GM18868 (cell line): ENCODE measurements at regions not wholly inside any gene's neighbourhood (a gene's known extent, or its start where the extent isn't known, plus 50 kb on each side); places are given as distances from the start of the nearest gene placed in this dataset.
"Not testable (repeated sequence)": the region's sequence is repeated elsewhere in the genome, so short reads cannot be mapped to it uniquely, and the experiment has no call there.

Source experiments
- ATAC-seq: cut with Tn5 transposase; IDR thresholded peaks from one replicate; pipeline ENCODE4 v1.9.1; 2021; ENCODE audit warnings: mild to moderate bottlenecking, moderate library complexity; ENCODE audit not compliant: unreplicated experiment

DNA sequence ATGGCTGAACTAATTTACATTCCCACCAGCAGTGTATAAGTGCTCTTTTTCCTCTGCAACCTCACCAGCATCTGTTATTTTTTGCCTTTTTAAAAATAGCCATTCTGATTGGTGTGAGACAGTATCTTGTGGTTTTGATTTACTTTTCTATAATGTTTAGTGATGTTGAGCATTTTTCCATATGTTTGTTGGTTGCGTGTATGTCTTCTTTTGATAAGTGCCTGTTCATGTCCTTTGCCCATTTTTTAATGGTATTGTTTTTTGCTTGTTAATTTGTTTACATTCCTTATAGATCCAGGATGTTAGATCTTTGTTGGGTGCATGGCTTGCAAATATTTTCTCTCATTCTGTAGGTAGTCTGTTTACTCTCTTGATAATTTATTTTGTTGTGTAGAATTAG lies 169.9 kb downstream of the PRL start:
- no peak for ATAC-seq

DNA sequence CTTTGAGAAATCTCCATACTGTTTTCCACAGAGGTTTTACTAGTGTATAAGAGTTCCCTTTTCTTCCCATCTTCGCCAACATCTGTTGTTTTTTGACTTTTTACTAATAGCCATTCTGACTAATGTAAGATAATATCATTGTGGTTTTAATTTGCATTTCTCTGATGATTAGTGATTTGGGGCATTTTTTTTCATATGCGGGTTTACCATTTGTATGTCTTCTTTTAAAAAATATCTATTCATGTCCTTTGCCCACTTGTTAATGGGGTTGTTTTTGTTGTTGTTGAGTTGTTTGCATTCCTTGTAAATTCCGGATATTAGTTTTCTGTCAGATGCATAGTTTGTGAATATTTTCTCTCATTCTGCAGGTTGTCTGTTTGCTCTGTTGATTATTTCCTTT lies 167.1 kb downstream of the PRL start:
- no peak for ATAC-seq

DNA sequence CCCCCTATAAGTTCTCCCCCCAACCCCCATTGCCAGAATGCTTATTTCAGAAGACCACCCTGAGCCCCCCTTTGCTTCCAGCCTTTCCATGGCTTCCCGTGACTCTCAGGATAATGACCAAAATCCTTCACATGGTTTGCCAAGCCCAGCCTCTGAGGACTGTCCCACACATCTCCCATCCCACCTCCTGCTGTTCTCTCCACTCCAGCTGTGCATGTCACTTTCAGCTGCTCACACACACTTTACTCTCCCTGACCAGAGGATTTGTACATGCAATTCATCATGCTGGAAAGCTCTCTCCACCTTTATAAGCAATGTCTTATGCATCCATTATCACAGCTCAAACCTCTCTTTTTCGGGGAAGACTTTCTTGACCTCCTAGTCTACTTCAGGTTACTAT lies 164.2 kb downstream of the PRL start:
- ATAC-seq, result no peak

DNA sequence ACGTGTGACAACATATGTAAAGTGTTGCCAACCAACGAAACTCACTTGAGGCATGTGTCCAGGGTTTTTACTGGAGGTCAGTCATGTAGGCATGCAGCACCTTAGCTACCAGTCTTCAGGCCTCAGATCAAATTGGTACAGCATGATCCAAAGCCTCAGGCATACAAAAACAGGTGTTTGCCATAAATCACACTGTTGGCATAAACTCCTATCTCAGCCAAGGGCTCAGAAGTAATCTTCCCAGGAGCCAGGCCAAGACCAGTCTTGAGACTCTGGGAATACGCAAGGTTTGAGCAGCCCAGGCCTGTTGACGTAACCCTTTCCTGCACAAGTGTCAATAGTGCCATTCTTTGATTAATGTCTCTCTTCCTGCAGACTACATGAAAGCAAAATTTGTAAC lies 163.5 kb downstream of the PRL start:
- no peak for ATAC-seq

DNA sequence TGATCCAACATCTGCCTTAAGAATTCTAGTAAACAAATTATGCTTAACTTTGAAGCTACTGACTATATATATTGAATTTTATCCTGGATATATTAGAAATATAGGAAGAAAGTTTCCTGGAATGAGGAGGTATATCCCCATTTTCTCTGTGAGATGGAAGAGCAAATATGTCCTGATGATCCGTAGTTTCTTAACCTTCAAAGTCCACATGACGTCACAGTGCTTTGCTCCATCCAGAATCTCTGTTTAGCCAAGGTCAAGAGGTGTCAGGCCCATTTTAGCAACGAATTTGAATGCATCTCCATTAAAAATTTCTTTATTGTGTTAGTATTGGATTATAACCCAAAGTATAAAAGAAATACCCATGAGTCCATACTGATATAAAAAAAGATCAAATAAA lies 162.5 kb downstream of the PRL start:
- no peak for ATAC-seq

DNA sequence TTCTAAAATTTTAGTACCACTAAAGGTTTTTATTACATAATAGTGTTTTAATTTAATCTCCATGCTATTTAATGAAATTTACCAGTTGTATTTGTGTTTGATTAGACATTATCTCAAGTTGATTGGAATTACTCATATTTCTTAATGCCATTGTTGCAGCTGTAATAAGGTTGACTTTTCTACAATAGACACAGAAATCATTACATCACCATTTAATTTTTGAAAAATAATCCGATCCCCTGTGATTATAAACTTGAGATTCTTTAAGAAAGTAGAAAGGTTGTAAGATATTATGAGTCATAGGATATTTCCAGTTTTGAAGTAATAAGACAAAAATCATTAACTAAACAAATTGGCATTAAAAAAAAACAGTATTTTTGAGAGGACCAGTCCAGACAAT lies 161.4 kb downstream of the PRL start:
- ATAC-seq, result no peak

DNA sequence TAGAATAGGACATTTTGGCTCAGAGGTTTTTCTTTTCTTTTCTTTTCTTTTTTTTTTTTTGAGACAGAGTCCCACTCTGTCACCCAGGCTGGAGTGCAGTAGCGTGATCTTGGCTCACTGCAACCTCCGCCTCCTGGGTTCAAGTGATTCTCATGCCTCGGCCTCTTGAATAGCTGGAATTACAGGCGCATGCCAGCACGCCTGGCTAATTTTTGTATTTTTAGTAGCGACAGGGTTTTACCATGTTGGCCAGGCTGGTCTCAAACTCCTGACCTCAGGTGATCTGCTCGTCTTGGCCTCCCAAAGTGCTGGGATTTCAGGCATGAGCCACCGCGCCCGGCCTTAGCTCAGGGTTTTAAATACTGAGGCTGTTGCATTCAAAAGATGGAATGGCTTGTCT lies 156.1 kb downstream of the PRL start:
- not testable (repeated sequence) for ATAC-seq

DNA sequence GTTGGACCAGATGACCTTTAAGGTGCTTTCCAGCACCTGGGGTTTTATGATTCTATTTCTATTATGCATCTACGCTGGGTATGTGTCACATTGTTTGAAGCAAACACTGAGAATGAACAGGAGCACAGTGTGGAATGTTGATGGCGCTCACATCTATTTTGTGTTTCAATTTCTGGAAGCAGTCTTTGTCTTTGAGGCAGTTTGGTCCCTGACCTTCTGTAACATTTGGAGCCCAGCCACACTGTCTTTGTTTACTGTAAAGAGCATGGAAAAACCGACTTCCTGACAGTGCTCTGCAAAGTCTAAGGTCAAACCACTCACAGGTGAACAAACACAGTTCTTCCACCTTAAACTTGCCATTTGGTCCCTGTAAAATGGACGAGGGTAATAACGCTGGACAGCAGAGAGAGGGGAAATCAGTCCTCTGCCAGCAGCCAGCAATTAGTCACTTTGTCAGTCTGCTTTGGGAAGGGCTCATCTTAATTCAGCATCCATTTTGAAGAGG lies 155.5 kb downstream of the PRL start:
- ATAC-seq, result no peak

DNA sequence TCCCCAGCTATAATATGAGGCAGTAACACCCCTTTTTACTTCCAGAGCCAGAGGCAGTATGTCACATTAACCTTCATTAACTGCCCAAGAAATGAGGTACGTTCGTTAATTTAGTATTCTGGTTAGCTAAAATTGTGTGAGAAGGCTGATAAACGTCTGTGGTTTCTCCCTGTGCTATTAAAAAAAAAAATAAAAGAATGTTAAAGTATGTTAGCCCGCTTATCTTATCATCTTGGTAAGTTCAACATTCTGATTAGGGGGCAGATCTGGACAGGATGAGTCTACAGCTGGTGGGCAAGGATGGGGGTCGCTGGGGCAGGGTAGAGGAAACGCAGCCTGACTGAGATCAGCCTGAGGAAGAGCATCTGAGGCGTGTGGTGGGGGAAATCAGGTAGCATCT lies 154.0 kb downstream of the PRL start:
- ATAC-seq, result no peak

DNA sequence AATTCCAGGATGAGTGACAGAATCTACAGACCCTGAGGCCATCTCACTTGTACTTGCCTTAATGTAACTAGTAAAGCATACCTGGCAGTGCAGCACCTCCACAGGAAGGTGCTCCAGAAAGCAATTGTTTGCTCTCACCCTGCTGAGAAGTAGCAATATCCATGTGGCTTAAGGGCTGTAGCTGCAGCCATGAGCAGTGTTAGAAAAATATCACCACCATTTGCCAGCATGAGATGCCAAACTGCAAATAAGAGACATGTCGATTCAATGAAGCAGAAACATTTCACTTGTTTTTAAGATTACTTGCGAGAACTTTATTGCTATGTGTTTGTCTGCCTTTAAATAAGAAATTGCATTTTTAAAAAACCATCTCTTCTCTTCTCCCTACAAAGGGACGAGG lies 151.5 kb downstream of the PRL start:
- no peak for ATAC-seq

DNA sequence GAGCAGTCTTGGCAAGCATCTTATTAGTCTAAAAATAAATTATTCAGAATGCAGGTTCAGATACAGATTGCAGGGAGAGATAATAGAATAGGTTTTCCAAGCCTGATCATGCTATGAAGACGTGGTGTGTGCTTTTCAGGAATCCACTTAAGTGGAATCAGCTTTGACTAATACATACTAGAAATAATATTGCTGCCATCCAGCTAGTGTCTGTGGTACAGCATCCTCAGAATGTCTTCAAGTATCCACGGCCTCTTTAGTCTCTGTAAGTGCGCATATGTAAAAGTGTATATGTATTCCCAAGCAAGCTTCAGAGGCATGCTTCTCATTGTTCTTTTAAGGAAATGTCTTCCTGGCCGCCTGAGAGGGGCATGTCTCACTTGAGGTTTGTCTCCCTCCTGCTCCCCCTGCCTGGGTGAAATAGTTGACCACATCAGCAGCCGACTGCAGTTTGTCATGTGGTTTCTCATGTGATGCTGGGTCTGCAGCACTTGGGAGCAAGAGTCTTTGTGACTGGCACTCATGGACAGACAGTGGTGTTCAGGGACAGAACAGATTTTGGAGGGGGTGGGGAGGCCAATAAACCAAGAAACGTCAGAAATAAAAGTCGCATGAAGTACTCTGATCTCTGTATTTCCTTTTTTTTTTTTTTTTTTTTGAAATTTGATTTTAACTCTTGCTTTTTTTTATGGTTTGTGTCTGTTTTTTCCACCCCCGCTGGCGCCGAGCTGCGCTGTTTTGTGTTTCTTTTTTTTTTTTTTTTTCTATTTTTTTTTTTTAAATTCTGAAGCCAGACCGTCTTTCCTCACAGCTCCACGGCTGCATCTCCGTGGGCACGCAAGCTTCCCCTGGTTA lies 150.8 kb downstream of the PRL start:
- no peak for ATAC-seq

DNA sequence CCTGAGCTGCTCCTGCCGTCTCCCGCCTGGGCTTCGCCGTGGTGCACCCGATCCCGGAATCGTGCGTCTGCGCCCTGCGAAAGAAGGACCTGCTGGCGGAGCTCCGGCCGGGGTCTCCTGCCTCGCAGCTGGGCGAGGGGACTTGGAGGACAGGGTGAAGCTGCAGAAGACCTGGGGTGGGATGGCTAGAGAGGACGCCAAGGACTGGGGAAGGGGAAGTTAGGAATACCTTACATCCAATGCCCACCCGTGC lies 150.2 kb downstream of the PRL start:
- ATAC-seq, result no peak

DNA sequence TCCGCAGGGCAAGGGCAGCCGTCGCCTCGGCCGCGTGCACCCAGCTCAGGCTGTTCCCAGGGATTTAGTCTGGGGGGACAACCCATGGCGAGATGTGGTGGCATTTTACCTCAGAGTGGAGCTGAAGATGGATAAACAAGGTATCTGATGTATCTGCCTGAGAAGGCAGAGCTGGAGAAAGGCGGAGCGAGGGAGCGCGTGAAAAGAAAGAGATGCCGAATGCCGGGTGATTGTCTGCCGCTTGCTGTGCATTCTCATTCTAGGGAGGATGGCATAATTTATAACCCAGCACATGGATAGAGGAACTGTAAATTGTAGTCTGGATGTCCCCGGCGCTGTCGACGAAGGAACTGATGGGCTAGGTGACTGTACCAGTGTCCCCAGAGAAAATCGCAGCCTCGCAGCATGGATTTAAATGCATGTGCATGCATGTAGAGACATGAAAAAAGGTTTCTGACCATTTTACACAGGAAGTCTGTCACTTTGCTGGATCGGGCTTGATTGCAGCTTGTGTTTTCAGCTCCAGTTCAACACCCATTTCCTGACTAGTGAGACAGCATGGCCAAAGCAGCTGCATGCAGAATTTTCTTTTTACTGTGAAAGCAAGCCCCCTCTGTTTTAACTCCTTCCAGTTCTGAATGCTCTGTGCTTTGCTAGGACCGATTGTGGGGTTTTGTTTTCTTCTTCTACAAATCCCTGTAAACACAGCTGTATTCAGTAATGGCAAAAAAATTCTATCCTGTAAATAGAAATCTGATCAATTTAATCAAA lies 149.7 kb downstream of the PRL start:
- ATAC-seq, result no peak

DNA sequence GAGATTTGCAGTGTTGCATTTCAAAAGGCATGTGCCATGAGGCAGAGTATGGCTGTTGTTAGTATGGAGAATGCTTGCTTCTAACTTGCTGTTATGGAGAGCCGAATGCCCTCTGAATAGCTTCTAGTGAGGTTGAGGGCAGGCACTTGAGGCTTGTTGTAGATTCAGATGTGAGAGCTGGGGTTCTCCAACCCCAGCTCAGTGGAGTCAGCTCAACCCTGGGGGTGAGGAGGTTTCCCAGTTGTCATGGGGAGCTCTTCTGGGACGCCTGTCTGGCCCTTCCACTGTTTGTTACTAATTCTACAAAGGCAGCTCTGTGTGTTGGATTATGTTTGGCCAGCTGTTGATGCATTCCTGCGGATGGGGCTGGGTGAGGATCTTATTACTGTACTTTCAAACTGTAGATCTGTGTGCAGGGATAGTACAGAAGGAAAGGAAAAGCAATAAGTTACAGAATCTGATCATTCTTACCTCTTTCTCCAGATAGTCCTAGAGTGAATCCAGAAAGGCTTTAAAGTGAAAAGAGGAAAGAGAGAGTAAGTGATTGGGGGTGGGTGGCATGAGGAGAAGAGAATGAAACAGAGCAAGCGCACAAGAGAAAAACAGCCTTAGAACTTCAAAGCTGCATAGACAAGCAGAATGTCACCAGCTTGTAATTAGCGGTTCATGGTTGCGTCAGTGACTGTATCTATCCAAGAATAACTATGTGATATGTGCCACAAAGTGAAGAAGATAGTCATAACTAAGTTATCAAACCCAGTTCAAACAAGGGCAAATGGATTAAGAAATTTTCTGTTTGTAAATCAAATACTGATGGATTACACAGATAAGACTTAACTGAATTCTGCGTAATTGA lies 148.7 kb downstream of the PRL start:
- ATAC-seq, result no peak

DNA sequence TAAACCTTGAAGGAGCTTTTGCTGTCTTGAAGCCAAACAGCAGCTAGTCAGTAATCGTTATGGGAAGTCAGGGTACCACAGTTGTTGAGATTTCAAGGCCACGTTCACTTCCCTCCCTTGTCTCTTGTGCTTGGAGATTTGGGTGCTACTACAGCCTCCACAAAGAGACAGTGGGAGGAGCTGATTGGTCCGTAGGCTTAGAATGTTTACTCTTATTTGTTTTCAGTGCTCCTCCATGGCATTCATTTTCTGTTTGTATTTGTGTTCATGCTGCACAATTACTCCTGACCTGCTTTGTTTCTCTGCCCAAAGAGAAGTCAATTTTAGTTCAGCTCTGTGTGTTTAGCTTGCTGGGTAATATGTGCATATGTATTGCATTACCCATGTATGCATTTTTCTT lies 147.7 kb downstream of the PRL start:
- ATAC-seq, result no peak

DNA sequence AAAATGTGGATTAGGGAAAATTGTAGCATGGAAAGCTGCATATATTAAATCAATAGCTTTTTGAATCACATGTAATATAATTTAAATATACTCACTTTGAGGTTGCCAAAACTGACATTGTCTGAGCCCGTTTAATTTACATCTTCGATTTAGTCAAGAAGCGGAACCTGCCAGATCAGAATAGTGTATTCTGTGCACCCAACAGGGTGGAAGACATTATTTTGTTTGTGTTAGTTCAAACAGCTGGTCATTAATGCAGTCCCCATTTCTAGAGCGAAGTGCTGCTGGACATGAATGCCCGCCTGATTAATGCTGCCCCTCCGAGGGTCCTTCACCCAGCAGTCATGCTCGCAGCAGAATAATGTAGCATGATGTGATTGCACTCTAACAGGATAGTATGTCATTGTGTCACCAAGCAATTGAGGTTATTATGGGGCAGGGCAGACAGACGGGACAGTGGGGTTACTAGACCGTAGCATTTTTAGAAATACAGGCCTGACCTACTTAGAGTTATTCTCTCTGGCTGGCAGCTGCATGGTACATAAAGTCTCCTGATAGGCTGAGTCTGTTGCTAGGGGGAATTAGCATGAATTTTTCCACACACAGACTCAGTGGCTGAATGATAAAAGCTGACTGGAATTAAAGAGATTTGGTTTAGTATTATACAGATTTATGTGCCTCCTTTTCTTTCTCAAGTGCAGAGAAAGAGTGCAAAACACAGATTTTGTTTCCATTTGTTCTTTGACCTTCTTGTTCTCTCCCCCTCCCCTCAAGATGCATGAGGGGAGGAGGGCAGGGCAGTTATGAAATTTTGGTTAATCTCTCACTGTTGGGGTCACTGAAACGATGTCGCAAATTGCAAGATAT lies 147.1 kb downstream of the PRL start:
- ATAC-seq, result no peak

DNA sequence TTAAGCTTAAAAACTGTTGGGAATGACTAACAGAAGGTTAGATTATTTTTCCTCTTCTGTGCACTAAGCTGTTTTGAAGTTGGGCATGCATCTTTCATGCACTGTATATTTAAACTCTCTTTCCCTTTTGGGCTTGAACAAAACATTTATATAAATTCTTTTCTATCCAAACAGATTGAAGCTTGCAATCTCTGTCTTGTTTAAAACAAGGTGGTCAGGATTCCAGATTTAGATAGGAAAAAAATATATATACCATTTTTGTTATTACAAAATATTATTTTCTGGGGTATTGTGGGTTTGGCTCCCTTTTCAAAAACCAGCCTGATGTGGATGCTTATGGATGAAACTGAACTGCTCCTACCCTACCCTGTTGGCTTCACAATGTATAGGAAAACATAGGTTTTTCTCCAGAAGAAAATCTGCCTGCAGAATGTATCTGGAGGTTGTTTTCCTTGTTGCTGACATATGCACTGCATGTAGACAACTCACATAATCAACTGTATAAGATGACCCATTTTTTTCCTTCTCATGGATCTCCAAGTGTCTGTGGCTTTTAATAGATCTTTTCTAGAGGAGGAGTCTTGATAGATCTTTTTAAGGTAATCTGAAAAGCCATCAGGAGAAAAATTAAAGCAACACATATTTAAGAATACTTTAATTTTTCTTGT lies 146.3 kb downstream of the PRL start:
- ATAC-seq, result no peak

DNA sequence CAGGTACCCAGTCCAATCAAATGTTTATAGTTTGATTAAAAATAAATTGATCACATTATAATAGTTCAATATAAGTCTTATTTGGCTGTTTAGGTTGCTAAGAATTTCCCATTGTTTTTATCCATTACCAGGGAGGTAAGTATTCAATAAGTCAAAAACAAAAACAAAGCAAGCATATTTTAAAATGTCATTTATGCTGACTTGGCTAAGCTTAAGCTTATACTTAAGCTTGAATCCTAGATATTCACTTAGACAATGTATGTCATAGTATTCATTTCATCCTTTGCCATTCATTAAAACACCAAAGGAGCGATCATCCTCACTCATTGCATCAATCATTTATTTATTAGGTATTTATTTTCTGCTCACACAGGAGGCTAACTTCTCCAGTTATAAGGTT lies 144.9 kb downstream of the PRL start:
- ATAC-seq, result no peak

DNA sequence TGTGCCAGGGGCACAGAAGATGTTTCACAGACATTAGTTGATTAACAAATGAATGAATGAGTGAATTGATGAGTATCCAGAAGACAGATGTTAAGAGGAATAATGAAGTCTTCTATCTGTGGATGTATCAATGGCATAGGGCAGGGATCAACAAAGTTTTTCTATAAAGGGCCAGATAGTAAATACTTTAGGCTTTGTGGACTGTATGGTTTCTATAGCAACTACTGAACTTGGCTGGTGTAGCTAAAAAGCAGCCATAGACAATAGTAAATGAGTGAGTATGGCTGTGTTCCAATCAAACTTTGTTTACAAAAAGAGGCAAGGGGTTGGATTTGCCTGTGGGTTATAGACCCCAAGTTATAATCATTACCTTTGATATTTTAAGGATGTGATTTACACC lies 144.0 kb downstream of the PRL start:
- no peak for ATAC-seq
